ENCODE measurements at regions not wholly inside any gene's neighbourhood (a gene's known extent, or its start where the extent isn't known, plus 50 kb on each side); places are given as distances from the start of the nearest gene placed in this dataset.

DNA sequence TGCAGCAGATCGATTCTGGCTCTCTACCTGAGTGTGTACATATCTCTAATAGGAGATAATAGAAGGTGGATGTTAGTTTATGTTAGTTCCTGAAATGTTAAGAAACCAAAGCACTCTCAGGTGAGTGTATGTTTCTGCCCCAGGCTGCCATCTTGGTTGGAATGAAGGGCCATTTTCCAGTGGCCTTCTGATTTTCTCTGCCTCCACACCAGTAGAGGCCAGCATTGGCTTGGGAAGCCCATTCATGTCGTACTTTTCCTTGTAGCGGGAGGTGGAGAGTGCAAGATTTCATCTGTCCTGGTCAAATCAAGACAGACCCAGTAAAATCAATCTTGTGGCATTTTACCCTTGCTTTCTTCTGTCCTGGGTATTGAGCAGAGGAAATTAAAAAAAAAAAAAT lies 91.0 kb downstream of the GAS1 start:
- no peak for TF ChIP-seq CTCF (IDR thresholded peaks at IDR 0.05; ENCODE audit: low read length)
- TF ChIP-seq EZH2 (IDR thresholded peaks at IDR 0.05; ENCODE audit: borderline replicate concordance, low read length), result no peak
- no peak overlapping the region for H3K4me3 ChIP-seq (ENCODE audit: low read depth, low read length, poor library complexity, severe bottlenecking)
- no peaks in the 10 kb centered on the region for H3F3A ChIP-seq (ENCODE audit: insufficient read depth, low read length)
- no peaks in the 10 kb centered on the region for H3K79me2 ChIP-seq (ENCODE audit: insufficient read depth, low read length)
- no peak overlapping the region for H2AFZ ChIP-seq (ENCODE audit: low read length)
- H3K4me2 ChIP-seq (ENCODE audit: low read length), result no peak overlapping the region
- H3K9ac ChIP-seq (ENCODE audit: low read length), result no peak overlapping the region
- no peaks in the 10 kb centered on the region for H3K9me2 ChIP-seq (ENCODE audit: low read depth, low read length)
- no peaks in the 10 kb centered on the region for H4K20me1 ChIP-seq (ENCODE audit: insufficient read depth, low read length)
- H3K27me3 ChIP-seq (ENCODE audit: insufficient read depth, low read length), result no peaks in the 10 kb centered on the region
- no peaks in the 10 kb centered on the region for H3K9me3 ChIP-seq (ENCODE audit: low read length)
- H3K27ac ChIP-seq (ENCODE audit: low read depth, low read length, poor library complexity, severe bottlenecking), result no peak overlapping the region
- H3K36me3 ChIP-seq (ENCODE audit: insufficient read depth, low read length), result no peaks in the 10 kb centered on the region
- no peaks in the 10 kb centered on the region for H3K4me1 ChIP-seq (ENCODE audit: insufficient read depth, low read length, severe bottlenecking)

DNA sequence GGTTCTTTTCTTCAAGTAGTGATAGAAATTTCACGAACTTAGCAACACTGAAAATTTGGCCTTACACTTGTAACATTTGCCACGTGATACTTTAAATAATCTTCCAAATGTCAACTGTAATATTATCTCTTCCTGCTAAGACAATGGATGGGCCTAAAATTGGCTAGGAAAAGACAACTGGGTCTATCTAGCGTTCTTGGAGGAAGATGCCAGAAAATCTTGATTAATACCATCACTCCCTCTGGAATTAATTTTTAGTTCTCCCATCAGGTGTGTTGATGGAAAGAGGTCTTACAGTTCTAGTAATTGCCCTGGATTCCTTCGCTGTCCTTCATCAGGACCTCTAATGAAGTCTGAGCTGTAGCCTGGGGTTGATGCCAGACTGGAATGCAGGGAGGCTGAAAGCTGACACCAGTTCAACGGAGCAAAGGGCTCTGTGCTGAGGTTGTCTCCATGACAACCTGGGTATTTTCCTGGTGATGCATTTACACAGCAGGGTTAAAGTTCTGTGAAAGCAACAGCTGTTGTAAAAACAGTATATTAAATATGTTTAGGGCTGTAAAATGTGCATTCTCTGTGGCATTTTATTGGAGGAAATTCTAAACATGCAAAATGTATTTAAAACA lies 92.3 kb downstream of the GAS1 start:
- H3K9me2 ChIP-seq (ENCODE audit: low read depth, low read length), result no peaks in the 10 kb centered on the region

DNA sequence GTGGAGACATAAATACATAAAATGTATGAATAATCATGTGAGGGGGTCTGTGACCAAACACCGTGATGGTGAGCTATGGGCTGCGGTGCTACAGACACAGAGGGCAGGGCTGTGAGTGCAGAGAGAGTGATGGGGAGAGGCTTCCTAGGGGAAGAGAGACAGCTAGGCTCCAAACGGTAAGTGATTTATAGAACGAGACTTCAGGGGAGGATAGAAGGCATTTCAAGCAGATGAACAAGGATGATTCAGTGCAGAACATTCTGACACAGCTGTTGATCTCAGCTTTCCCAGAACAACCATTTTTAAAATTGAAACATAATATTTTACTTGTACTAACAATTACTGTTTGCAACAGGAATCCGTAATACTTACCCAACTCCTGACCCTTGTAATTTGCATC lies 100.7 kb downstream of the GAS1 start:
- no peak overlapping the region for H3K9ac ChIP-seq (ENCODE audit: low read length)
- no peaks in the 10 kb centered on the region for H4K20me1 ChIP-seq (ENCODE audit: insufficient read depth, low read length)
- H2AFZ ChIP-seq (ENCODE audit: low read length), result no peak overlapping the region
- no peaks in the 10 kb centered on the region for H3K27me3 ChIP-seq (ENCODE audit: insufficient read depth, low read length)
- TF ChIP-seq EZH2 (IDR thresholded peaks at IDR 0.05; ENCODE audit: borderline replicate concordance, low read length), result no peak
- no peak for TF ChIP-seq CTCF (IDR thresholded peaks at IDR 0.05; ENCODE audit: low read length)
- no peaks in the 10 kb centered on the region for H3F3A ChIP-seq (ENCODE audit: insufficient read depth, low read length)
- H3K27ac ChIP-seq (ENCODE audit: low read depth, low read length, poor library complexity, severe bottlenecking), result no peak overlapping the region
- H3K79me2 ChIP-seq (ENCODE audit: insufficient read depth, low read length), result no peaks in the 10 kb centered on the region
- no peak overlapping the region for H3K4me3 ChIP-seq (ENCODE audit: low read depth, low read length, poor library complexity, severe bottlenecking)
- H3K9me2 ChIP-seq (ENCODE audit: low read depth, low read length), result no peaks in the 10 kb centered on the region
- H3K9me3 ChIP-seq (ENCODE audit: low read length), result no peaks in the 10 kb centered on the region
- no peaks in the 10 kb centered on the region for H3K36me3 ChIP-seq (ENCODE audit: insufficient read depth, low read length)
- H3K4me2 ChIP-seq (ENCODE audit: low read length), result no peak overlapping the region
- H3K4me1 ChIP-seq (ENCODE audit: insufficient read depth, low read length, severe bottlenecking), result no peaks in the 10 kb centered on the region

More for the DNA sequence above, 92.3 kb downstream of the GAS1 start:
- Histone ChIP-seq H3K79me2 (ENCODE audit: insufficient read depth, low read length) (no peaks in the 10 kb centered on the region), H3K4me3 (ENCODE audit: low read depth, low read length, poor library complexity, severe bottlenecking) (no peak overlapping the region), H3K36me3 (ENCODE audit: insufficient read depth, low read length) (no peaks in the 10 kb centered on the region), H3K27me3 (ENCODE audit: insufficient read depth, low read length) (no peaks in the 10 kb centered on the region), H3K9ac (ENCODE audit: low read length) (no peak overlapping the region), H3K27ac (ENCODE audit: low read depth, low read length, poor library complexity, severe bottlenecking) (no peak overlapping the region), H3K9me3 (ENCODE audit: low read length) (no peaks in the 10 kb centered on the region), H3K4me1 (ENCODE audit: insufficient read depth, low read length, severe bottlenecking) (no peaks in the 10 kb centered on the region), H4K20me1 (ENCODE audit: insufficient read depth, low read length) (no peaks in the 10 kb centered on the region), H3F3A (ENCODE audit: insufficient read depth, low read length) (no peaks in the 10 kb centered on the region), H2AFZ (ENCODE audit: low read length) (no peak overlapping the region), H3K4me2 (ENCODE audit: low read length) (no peak overlapping the region)
- TF ChIP-seq CTCF (IDR thresholded peaks at IDR 0.05; ENCODE audit: low read length) (no peak), EZH2 (IDR thresholded peaks at IDR 0.05; ENCODE audit: borderline replicate concordance, low read length) (no peak)

All from OCI-LY1 (cell line).